GM13976 (cell line): ENCODE measurements at regions not wholly inside any gene's neighbourhood (a gene's known extent, or its start where the extent isn't known, plus 50 kb on each side); places are given as distances from the start of the nearest gene placed in this dataset.

Source experiments
- DNase-seq: peaks from one replicate; pipeline ENCODE4 v3.0.0; 2012; ENCODE audit warnings: low spot score
- in situ Hi-C: fragments of 300-500 bp; cut with MboI; formaldehyde crosslinking; loops from one replicate; pipeline ENCODE4 v1.12.0; 2022; ENCODE audit warnings: low sequenced_read_pairs, mixed read lengths, inconsistent platforms; ENCODE audit not compliant: unreplicated experiment
- TF ChIP-seq, protein P1 (sequence below): IDR thresholded peaks from 2 replicates; pipeline ENCODE4 v1.5.1; 2012; ENCODE audit warnings: borderline replicate concordance, mild to moderate bottlenecking; ENCODE audit not compliant: insufficient read depth; ENCODE audit errors: extremely low read depth, missing control alignments, control extremely low read depth

DNA sequence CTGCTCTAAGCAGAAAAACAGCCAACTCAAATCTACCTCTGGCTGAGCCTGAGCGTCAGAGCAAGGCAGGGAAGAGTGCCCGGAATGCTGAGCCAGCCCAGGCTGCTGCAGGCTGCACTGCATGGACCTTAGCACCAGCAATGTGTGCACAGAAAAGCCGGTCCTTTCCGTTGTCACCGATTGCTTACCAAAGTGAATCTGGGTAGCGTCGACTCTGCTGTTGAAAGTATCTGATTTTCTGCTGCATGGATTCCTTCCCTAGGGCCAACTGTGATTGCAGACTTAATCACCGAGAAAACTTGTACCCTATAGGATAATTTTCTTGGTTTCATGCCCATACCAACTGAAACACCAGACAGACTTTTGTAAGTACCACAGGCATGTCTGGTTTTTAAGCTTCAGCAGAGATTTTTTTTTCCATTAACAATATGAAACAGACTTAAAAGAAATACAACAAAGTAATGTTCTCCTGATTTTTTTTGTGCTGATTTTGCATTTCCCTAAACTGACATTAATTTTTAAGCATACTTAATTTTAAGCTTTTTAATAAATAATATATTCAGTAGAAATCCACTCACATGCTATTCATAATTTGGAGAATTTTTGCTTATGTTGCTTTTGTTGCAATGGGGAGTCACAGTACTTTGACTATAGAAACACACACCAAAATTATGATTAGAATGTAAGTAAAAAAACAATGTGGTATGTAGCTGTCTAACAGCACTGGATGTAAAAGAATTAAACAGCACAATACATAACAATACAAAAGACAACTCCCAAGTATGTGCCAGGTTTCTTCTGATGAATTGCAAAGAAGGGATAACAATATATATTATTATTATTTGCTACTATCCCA is 218.0 kb downstream of the THBS2 start:
- no peak for DNase-seq
- in situ Hi-C loops: no loop called here
- TF ChIP-seq, protein P1, sequence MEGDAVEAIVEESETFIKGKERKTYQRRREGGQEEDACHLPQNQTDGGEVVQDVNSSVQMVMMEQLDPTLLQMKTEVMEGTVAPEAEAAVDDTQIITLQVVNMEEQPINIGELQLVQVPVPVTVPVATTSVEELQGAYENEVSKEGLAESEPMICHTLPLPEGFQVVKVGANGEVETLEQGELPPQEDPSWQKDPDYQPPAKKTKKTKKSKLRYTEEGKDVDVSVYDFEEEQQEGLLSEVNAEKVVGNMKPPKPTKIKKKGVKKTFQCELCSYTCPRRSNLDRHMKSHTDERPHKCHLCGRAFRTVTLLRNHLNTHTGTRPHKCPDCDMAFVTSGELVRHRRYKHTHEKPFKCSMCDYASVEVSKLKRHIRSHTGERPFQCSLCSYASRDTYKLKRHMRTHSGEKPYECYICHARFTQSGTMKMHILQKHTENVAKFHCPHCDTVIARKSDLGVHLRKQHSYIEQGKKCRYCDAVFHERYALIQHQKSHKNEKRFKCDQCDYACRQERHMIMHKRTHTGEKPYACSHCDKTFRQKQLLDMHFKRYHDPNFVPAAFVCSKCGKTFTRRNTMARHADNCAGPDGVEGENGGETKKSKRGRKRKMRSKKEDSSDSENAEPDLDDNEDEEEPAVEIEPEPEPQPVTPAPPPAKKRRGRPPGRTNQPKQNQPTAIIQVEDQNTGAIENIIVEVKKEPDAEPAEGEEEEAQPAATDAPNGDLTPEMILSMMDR: no peak

DNA sequence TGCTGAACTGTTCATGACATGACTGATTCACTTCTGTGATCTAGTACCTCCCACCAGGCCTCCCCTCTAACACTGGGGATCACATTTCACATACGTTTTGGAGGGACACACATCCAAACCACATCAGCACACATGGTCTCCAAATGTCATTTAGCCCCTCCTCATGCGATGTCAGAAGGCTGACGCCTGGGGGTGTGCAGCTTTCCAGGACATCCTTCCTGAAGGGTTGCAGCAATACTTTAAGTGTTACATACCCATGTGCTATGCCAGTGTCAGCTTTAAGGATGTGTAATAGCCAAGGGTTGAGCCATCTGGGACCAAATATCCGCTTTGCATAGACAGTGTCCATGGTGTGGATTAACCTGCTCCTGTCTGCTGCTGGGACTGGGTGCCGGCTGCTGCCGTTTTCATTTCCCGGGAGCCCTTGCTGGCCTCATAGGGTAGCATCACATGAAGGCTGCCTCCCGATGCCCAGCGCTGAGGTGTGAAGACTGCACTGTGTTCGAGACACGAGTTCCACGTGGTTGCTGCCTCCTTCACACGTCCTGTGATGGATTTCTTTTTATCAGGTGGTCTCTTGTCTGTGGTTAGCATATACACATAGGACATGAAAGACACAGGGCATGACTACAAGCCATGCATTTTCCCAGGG is 219.0 kb downstream of the THBS2 start:
- in situ Hi-C loops: no loop called here
- no peak for DNase-seq

DNA sequence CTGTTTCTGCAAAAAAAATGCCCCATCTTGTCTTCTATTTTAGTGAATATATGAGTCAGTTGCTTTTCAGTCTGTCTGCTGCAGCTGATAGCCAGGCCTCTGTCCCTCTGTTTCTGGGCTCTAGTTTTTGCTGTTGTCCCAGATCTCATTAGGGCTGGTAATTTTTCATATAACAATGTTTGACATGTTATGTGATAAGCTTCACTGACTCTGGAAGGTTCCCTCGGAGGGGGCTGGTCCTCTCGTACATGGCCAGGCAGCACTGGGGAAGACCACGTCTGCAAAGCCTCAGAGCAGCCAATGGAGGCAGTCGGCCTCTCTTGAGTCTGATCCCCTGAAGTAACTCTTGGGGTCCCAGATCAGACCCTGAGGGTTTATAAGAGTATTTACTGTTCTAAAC is 223.8 kb downstream of the THBS2 start:
- TF ChIP-seq, protein P1: no peak
- in situ Hi-C loops: no loop called here
- DNase-seq: no peak

More for the DNA sequence above, 219.0 kb downstream of the THBS2 start:
- TF ChIP-seq, protein P1: no peak

DNA sequence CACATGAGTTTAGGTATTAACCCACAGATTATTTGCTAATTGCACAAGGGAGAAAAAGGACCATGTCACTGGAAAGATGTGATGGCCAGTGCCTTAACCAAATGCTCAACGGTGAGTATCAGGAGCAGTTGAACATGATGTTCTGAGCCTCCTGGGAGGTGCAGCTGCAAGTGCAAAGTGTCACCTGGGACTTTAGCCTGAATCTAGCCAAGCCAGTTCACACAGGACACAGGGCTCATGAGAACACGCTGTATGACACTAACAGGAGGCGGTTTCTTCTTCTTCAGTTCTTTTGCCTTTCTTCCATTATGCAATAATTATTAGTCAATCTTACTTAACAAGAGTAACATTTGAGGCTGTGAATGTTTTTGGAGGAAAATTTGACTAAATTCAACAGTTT is 225.3 kb downstream of the THBS2 start:
- TF ChIP-seq, protein P1: no peak
- in situ Hi-C loops: no loop called here
- no peak for DNase-seq

DNA sequence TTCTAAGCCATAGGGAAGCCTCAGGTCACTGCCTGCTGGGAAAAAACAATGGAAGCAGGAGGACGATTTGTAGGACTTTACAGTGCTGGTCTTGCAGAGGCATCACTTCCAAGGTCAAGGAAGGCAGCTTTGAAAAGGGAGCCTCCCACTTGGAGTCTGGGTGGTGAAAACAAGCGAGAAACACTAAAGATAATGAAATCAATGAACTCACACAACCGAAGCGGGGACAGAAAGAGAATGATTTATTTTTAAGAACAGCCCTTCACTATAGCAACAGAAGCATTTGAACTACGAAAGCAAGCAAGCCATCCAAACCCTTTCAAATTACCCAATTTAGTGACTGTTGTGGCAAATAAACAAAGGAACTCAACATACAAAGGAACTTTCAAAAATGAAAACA is 227.5 kb downstream of the THBS2 start:
- TF ChIP-seq, protein P1: no peak
- in situ Hi-C loops: no loop called here
- DNase-seq: no peak

DNA sequence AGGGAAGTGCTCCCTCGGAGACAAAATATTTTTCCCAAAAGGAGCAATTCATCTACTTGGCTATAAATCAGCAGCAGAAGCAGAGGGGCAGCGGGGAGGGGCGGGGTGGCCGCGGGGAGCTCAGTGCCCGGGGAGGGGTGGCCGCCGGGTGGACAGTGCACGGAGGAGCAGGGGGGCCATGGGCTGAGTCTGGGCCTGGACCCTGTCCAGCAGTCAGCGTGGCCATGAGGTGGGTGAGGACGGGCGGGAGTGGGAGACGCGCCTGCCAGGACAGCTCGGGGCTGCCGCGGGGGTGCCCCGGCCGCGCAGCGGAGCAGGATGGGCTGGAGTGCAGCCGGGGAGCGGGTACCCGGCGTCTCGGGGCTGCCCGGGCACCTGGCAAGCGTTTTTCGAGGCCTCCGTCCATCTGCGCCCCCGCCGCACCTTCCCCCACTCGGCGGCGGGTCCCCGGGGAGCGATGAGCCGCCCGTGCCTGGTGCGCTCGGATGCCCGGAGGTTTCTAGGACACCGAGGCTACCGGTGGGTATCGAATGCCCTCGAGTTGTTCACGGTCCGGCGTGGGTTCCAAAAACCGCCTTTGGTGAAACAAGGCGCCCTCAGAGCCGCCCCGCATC is 229.5 kb downstream of the THBS2 start:
- TF ChIP-seq, protein P1: no peak
- in situ Hi-C loops: no loop called here
- no peak for DNase-seq
